ENCODE measurements at regions not wholly inside any gene's neighbourhood (a gene's known extent, or its start where the extent isn't known, plus 50 kb on each side); places are given as distances from the start of the nearest gene placed in this dataset.

GRCh38 chr10:128661404-128662197, 535.4 kb upstream of the MKI67 start:
- Histone ChIP-seq H3K9ac (ENCODE audit: low read length) (no peak overlapping the region), H3K4me3 (ENCODE audit: low read length) (no peak overlapping the region), H3K27me3 (ENCODE audit: control insufficient read depth, insufficient read depth, low read length) (no peaks in the 10 kb centered on the region), H3K27ac (ENCODE audit: low read depth, low read length) (no peak overlapping the region), H3K36me3 (ENCODE audit: control insufficient read depth, insufficient read depth, low read length) (no peaks in the 10 kb centered on the region), H3K4me1 (ENCODE audit: control insufficient read depth, insufficient read depth, low read length) (no peaks in the 10 kb centered on the region)

DNA sequence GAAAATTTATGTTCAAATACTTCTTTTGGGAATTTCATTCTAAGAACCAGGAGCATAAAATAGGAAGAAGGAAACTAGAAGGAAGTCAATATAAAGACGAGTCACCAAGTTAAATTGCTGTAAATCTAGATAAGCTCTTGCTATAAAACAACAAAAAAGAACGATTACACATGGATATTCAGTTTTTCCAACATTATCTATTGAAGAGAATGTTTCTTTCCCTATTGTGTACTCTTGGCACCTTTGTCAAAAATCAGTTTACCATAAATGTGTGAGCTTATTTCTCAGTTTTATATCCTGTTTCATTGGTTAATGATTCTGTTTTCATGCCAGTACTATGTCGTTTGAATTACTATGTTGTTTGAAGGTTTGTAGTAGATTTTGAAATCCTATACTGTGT, 536.3 kb upstream of the MKI67 start:
- Histone ChIP-seq H3K27ac (ENCODE audit: low read depth, low read length) (no peak overlapping the region), H3K4me3 (ENCODE audit: low read length) (no peak overlapping the region), H3K36me3 (ENCODE audit: control insufficient read depth, insufficient read depth, low read length) (no peaks in the 10 kb centered on the region), H3K9ac (ENCODE audit: low read length) (no peak overlapping the region), H3K4me1 (ENCODE audit: control insufficient read depth, insufficient read depth, low read length) (no peaks in the 10 kb centered on the region), H3K27me3 (ENCODE audit: control insufficient read depth, insufficient read depth, low read length) (no peaks in the 10 kb centered on the region)

DNA sequence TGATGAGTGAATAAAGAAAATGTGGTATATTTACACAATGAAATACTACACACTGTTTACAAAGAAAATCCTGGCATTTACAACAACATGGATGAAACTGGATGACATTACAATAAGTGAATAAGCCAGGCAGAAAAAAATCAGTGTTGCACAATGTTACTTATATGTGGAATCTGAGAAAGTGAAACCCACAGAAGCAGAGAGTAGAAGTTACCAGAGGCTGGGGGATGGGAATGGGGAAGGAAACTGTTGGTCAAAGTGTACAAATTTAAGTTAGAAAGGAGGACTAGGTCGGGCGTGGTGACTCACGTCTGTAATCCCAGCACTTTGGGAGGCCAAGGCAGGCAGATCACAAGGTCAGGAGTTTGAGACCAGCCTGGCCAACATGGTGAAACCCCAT, 538.5 kb upstream of the MKI67 start:
- no peaks in the 10 kb centered on the region for H3K36me3 ChIP-seq (ENCODE audit: control insufficient read depth, insufficient read depth, low read length)
- H3K4me3 ChIP-seq (ENCODE audit: low read length) = no peak overlapping the region
- H3K27me3 ChIP-seq (ENCODE audit: control insufficient read depth, insufficient read depth, low read length) = no peaks in the 10 kb centered on the region
- H3K9ac ChIP-seq (ENCODE audit: low read length) = no peak overlapping the region
- H3K27ac ChIP-seq (ENCODE audit: low read depth, low read length) = no peak overlapping the region
- no peaks in the 10 kb centered on the region for H3K4me1 ChIP-seq (ENCODE audit: control insufficient read depth, insufficient read depth, low read length)

GRCh38 chr10:128675405-128675804, 549.2 kb upstream of the MKI67 start:
- Histone ChIP-seq H3K27me3 (ENCODE audit: control insufficient read depth, insufficient read depth, low read length) (no peaks in the 10 kb centered on the region), H3K36me3 (ENCODE audit: control insufficient read depth, insufficient read depth, low read length) (no peaks in the 10 kb centered on the region), H3K9ac (ENCODE audit: low read length) (no peak overlapping the region), H3K4me3 (ENCODE audit: low read length) (no peak overlapping the region), H3K27ac (ENCODE audit: low read depth, low read length) (no peak overlapping the region), H3K4me1 (ENCODE audit: control insufficient read depth, insufficient read depth, low read length) (no peaks in the 10 kb centered on the region)

DNA sequence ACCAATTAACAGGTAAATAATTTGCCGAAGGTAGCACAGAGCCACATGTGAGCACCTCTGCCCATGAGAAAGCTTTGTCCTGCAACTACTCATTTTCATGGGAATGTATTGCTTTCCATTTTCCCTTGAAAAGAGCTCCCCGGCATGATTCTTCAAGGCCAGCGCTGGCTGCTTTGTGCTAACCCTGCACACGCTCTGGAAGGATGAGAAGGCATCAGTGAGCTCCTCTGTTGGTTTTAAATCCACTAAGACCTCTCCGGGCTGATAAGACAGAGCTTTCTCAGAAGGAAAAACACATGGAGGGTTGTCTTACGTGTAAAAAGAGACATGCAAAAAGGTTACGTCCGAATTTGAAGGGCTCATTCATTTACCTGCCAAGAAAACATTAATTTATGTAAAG, 553.9 kb upstream of the MKI67 start:
- Histone ChIP-seq H3K36me3 (ENCODE audit: control insufficient read depth, insufficient read depth, low read length) (no peaks in the 10 kb centered on the region), H3K27me3 (ENCODE audit: control insufficient read depth, insufficient read depth, low read length) (no peaks in the 10 kb centered on the region), H3K4me1 (ENCODE audit: control insufficient read depth, insufficient read depth, low read length) (no peaks in the 10 kb centered on the region), H3K4me3 (ENCODE audit: low read length) (no peak overlapping the region), H3K9ac (ENCODE audit: low read length) (no peak overlapping the region), H3K27ac (ENCODE audit: low read depth, low read length) (no peak overlapping the region)

DNA sequence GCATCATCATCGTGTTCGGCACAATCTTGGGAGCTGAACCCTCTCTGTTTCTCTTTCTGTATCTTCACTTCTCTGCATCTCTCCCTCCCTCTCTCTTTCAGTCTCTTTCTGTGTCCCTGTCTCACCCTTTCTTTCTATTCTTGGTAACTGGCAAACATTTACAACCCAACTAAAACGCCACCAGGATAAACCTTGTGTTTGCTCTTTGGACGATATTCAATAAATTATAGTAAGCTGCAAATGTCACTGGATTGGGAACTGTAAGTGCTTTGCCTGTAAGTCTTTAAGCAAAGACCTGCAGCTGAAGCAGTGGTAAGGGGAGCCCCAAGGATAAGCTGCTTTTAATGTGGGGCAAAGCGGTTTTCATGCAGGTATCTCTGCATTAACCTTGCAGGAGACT, 558.0 kb upstream of the MKI67 start:
- Histone ChIP-seq H3K27me3 (ENCODE audit: control insufficient read depth, insufficient read depth, low read length) (no peaks in the 10 kb centered on the region), H3K4me1 (ENCODE audit: control insufficient read depth, insufficient read depth, low read length) (peaks cover 5% of the 10 kb centered on the region), H3K36me3 (ENCODE audit: control insufficient read depth, insufficient read depth, low read length) (no peaks in the 10 kb centered on the region), H3K9ac (ENCODE audit: low read length) (no peak overlapping the region), H3K4me3 (ENCODE audit: low read length) (no peak overlapping the region), H3K27ac (ENCODE audit: low read depth, low read length) (no peak overlapping the region)

DNA sequence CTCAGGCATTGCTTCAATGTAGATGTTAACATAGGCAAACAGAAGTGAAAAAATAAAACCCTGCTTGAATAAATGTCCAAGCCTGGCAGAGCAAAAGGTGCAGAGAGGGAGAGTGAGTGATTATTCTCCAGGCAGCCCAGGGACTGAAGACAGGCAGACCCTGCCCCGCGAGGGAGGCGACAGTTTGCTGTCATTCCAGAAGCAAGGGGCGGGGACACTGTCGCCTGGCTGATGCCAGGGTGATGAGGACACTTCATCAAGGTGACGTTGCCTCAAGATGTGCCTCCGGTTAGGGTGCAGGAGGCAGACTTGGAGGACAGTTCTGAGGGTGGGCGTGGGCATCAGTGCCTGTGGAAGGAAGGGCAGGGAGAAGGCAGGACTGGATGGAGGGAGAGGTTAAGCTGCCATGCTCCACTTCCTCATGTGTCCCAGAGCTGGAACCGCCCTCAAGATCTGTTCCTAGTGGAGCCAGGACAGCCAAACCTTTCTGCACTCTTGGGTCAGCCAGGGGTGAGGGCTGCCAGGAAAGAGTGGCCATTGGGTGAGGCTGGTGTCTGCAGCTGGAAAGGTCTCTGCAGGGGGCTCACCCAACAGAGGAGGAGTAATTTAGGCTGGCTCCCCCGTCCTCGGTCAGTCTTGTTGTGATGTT, 560.5 kb upstream of the MKI67 start:
- H3K27ac ChIP-seq (ENCODE audit: low read depth, low read length) = no peak overlapping the region
- H3K27me3 ChIP-seq (ENCODE audit: control insufficient read depth, insufficient read depth, low read length) = no peaks in the 10 kb centered on the region
- H3K4me1 ChIP-seq (ENCODE audit: control insufficient read depth, insufficient read depth, low read length) = peaks cover 5% of the 10 kb centered on the region
- no peaks in the 10 kb centered on the region for H3K36me3 ChIP-seq (ENCODE audit: control insufficient read depth, insufficient read depth, low read length)
- H3K9ac ChIP-seq (ENCODE audit: low read length) = no peak overlapping the region
- no peak overlapping the region for H3K4me3 ChIP-seq (ENCODE audit: low read length)

GRCh38 chr10:128687408-128687807, 561.2 kb upstream of the MKI67 start:
- H3K36me3 ChIP-seq (ENCODE audit: control insufficient read depth, insufficient read depth, low read length) = no peaks in the 10 kb centered on the region
- H3K4me3 ChIP-seq (ENCODE audit: low read length) = no peak overlapping the region
- no peak overlapping the region for H3K27ac ChIP-seq (ENCODE audit: low read depth, low read length)
- no peak overlapping the region for H3K9ac ChIP-seq (ENCODE audit: low read length)
- H3K4me1 ChIP-seq (ENCODE audit: control insufficient read depth, insufficient read depth, low read length) = peaks cover 5% of the 10 kb centered on the region
- no peaks in the 10 kb centered on the region for H3K27me3 ChIP-seq (ENCODE audit: control insufficient read depth, insufficient read depth, low read length)

GRCh38 chr10:128687927-128688549, 561.8 kb upstream of the MKI67 start:
- Histone ChIP-seq H3K36me3 (ENCODE audit: control insufficient read depth, insufficient read depth, low read length) (no peaks in the 10 kb centered on the region), H3K9ac (ENCODE audit: low read length) (no peak overlapping the region), H3K27ac (ENCODE audit: low read depth, low read length) (no peak overlapping the region), H3K4me3 (ENCODE audit: low read length) (no peak overlapping the region), H3K4me1 (ENCODE audit: control insufficient read depth, insufficient read depth, low read length) (peaks cover 5% of the 10 kb centered on the region), H3K27me3 (ENCODE audit: control insufficient read depth, insufficient read depth, low read length) (no peaks in the 10 kb centered on the region)

DNA sequence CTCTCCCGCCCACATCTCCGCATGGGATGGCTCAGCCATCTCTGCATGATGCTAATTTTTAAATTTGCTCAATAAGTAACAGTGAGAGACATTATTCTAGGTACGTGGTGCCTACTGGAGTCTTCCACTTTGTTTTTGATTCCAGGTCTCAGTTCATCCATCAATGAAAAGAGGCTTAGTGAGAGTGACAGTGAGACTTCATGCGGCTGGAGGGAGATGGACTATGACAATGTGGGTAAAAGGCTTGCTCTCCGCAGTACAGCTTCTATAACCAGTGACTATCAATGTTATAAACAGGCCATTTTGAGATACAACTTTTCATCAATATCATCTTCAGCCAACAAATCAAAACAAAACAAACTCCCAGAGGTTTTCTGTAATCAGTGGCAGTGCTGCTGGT, 563.4 kb upstream of the MKI67 start:
- Histone ChIP-seq H3K27ac (ENCODE audit: low read depth, low read length) (no peak overlapping the region), H3K36me3 (ENCODE audit: control insufficient read depth, insufficient read depth, low read length) (no peaks in the 10 kb centered on the region), H3K4me1 (ENCODE audit: control insufficient read depth, insufficient read depth, low read length) (peaks cover 5% of the 10 kb centered on the region), H3K9ac (ENCODE audit: low read length) (no peak overlapping the region), H3K27me3 (ENCODE audit: control insufficient read depth, insufficient read depth, low read length) (no peaks in the 10 kb centered on the region), H3K4me3 (ENCODE audit: low read length) (no peak overlapping the region)

DNA sequence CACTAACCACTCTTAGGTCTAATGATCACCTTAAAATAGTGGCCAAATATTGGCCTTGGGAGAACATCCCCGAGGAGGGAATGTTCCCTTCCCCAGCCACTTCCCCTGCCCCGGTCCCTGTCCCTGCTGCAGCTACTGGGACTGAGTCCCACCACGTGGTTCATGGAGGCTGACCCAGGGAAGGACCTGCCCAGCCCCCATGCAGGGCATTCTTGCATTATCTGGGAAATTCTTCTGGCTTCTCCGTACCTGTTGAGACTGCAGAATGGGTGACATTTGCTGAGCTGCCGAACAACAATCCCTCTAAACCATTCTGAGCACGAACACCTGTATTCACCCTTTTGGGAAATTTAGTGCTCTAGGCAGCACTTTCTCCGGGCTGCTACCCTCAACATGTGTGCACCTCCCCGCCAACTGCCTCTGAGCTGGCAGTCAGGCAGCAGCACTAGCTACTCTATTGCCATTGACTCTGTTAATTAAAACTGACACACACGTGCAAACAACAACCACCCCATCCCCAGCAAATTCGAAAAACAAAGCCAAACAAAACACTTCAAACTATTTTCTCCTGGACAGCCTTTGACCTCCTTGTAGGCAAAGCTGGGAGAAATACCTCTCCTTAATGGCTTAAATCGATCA, 567.4 kb upstream of the MKI67 start:
- no peaks in the 10 kb centered on the region for H3K27me3 ChIP-seq (ENCODE audit: control insufficient read depth, insufficient read depth, low read length)
- no peaks in the 10 kb centered on the region for H3K4me1 ChIP-seq (ENCODE audit: control insufficient read depth, insufficient read depth, low read length)
- H3K9ac ChIP-seq (ENCODE audit: low read length) = no peak overlapping the region
- H3K4me3 ChIP-seq (ENCODE audit: low read length) = no peak overlapping the region
- no peak overlapping the region for H3K27ac ChIP-seq (ENCODE audit: low read depth, low read length)
- H3K36me3 ChIP-seq (ENCODE audit: control insufficient read depth, insufficient read depth, low read length) = no peaks in the 10 kb centered on the region

GRCh38 chr10:128694168-128694850, 568.1 kb upstream of the MKI67 start:
- no peak overlapping the region for H3K4me3 ChIP-seq (ENCODE audit: low read length)
- H3K27ac ChIP-seq (ENCODE audit: low read depth, low read length) = no peak overlapping the region
- H3K36me3 ChIP-seq (ENCODE audit: control insufficient read depth, insufficient read depth, low read length) = no peaks in the 10 kb centered on the region
- no peaks in the 10 kb centered on the region for H3K27me3 ChIP-seq (ENCODE audit: control insufficient read depth, insufficient read depth, low read length)
- no peak overlapping the region for H3K9ac ChIP-seq (ENCODE audit: low read length)
- no peaks in the 10 kb centered on the region for H3K4me1 ChIP-seq (ENCODE audit: control insufficient read depth, insufficient read depth, low read length)
